ENCODE measurements at regions not wholly inside any gene's neighbourhood (a gene's known extent, or its start where the extent isn't known, plus 50 kb on each side); places are given as distances from the start of the nearest gene placed in this dataset.

DNA sequence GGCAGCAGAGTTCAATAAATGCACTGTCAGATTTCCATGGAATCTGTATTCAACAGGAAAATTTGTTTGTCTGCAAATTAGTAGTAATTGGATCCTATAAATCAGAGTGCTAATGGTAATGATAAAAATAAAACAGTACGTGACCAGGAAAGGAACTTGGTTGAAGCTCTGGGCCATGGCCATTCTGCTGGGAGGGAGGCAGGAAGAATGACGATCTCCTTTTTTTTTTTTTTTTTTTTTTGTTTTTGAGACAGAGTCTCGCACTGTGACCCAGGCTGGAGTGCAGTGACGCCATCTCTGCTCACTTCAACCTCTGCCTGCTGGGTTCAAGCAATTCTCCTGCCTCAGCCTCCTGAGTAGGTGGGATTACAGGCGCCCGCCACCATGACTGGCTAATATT, 94.8 kb upstream of the SEC11C start (continued):
- TF ChIP-seq, protein P1, sequence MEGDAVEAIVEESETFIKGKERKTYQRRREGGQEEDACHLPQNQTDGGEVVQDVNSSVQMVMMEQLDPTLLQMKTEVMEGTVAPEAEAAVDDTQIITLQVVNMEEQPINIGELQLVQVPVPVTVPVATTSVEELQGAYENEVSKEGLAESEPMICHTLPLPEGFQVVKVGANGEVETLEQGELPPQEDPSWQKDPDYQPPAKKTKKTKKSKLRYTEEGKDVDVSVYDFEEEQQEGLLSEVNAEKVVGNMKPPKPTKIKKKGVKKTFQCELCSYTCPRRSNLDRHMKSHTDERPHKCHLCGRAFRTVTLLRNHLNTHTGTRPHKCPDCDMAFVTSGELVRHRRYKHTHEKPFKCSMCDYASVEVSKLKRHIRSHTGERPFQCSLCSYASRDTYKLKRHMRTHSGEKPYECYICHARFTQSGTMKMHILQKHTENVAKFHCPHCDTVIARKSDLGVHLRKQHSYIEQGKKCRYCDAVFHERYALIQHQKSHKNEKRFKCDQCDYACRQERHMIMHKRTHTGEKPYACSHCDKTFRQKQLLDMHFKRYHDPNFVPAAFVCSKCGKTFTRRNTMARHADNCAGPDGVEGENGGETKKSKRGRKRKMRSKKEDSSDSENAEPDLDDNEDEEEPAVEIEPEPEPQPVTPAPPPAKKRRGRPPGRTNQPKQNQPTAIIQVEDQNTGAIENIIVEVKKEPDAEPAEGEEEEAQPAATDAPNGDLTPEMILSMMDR (IDR thresholded peaks at IDR 0.05 in 2 of 3, conservative IDR thresholded peaks at IDR 0.05 in 1 of 3; ENCODE audit: control insufficient read depth in 2 of 3, extremely low read depth in 1 of 3, insufficient read depth in 1 of 3, low read depth in 3 of 3, low read length in 3 of 3) = no peak

DNA sequence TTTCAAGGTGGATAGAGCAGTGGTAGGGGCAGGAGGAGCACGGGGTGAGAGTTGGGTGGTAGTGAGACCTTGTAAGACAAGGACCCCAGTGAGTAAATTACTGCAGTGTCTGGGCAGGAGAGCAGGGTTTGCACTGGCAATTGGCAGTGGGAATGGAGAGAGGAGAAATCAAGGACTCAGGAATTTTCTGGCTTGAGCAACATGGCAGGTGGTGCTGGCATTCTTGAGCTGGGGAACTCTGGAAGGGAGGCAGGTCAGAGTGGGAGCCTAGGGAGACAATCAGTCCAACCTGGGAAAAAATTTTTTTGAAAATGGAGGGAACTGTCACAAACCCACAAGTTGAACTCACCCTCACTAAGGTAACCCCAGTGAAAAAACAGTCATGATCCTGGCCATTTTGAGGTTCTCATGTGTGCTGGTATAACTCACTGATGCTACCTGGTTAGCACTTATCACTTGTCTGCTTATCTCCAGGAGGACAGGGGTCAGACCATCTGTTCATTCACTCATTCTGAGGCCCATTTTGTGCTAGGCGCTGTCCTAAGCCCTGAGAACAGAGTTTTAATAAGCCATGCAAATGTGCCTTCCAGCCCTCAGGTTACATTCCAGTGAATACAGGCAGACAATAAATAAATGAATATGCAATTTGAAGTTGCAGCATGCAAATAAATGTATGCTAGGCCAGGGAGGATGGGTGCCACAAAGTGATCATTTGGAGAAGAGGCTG, 92.2 kb upstream of the SEC11C start:
- RAD21 ChIA-PET (ENCODE audit: unreplicated experiment) = no interaction called here
- H3K9me3 ChIP-seq (replicated peaks; ENCODE audit: control insufficient read depth, insufficient read depth, low read length) = no peaks in the 10 kb centered on the region
- intact Hi-C loops (cut with micrococcal nuclease; ENCODE audit: unreplicated experiment) = no loop called here

More for the DNA sequence above, 92.2 kb upstream of the SEC11C start:
- Histone ChIP-seq H3K36me3 (ENCODE audit: control insufficient read depth in 2 of 2, insufficient read depth in 2 of 2, low read length in 1 of 2) (no peaks in the 10 kb centered on the region), H2AFZ (ENCODE audit: control insufficient read depth, low read depth, low read length) (no peak overlapping the region), H3K9ac (ENCODE audit: control insufficient read depth, insufficient read depth, low read length) (no peak overlapping the region), H3K27me3 (replicated peaks in 1 of 2; ENCODE audit: control insufficient read depth in 2 of 2, insufficient read depth in 2 of 2, low read length in 1 of 2) (peaks cover 0 to under 1% of the 10 kb centered on the region in 2 experiments; a peak in 1 of 4 replicates), H3K27ac (ENCODE audit: control insufficient read depth, insufficient read depth) (no peak overlapping the region), H3K4me1 (ENCODE audit: control insufficient read depth, insufficient read depth, low read length) (no peaks in the 10 kb centered on the region), H4K20me1 (ENCODE audit: control insufficient read depth, insufficient read depth) (no peaks in the 10 kb centered on the region), H3K4me3 (no peak overlapping the region), H3K4me2 (ENCODE audit: control insufficient read depth, insufficient read depth) (no peak overlapping the region), H3K79me2 (ENCODE audit: control insufficient read depth, insufficient read depth, low read length) (no peaks in the 10 kb centered on the region)
- ChIA-PET POLR2A (interaction anchor here (0.6 kb wide), 1 partner anchor 978 kb away, joined by 3 read pairs; no protein-coding TSS in a partner anchor), SMC1A (ENCODE audit: uncharacterized antibody, unreplicated experiment) (no interaction called here), CTCF (interaction anchor here (0.7 to 1.2 kb wide), 2 partner anchors 23 to 810 kb away, joined by 3 read pairs; no protein-coding TSS in a partner anchor)
- BruUV-seq (replicated peaks) = no TSS peak
- ATAC-seq = no peak
- in situ Hi-C loops (cut with MboI) = no loop called here
- no peak for FAIRE-seq
- 47% methylated on average over 2 of the region's 2 CpGs for WGBS (ENCODE audit: insufficient coverage, insufficient replicate concordance, low lambda C conversion rate, missing lambda C conversion rate)
- DNase-seq (ENCODE audit: low read depth, low spot score) = no peak
- TF ChIP-seq EP300 (IDR thresholded peaks at IDR 0.05; ENCODE audit: borderline replicate concordance in 1 of 2, control insufficient read depth in 1 of 2, low read depth in 2 of 2, low read length in 2 of 2) = no peak
- no peak for TF ChIP-seq RFX5 (IDR thresholded peaks at IDR 0.05; ENCODE audit: low read depth, low read length)
- TF ChIP-seq MYB (IDR thresholded peaks at IDR 0.05; ENCODE audit: borderline replicate concordance, low read depth, low read length) = no peak
- TF ChIP-seq SMAD5 (IDR thresholded peaks at IDR 0.05; ENCODE audit: low read depth) = no peak
- no peak for TF ChIP-seq NFXL1 (IDR thresholded peaks at IDR 0.05; ENCODE audit: borderline replicate concordance)
- no peak for TF ChIP-seq ZSCAN29 (IDR thresholded peaks at IDR 0.05)
- TF ChIP-seq, protein P2, sequence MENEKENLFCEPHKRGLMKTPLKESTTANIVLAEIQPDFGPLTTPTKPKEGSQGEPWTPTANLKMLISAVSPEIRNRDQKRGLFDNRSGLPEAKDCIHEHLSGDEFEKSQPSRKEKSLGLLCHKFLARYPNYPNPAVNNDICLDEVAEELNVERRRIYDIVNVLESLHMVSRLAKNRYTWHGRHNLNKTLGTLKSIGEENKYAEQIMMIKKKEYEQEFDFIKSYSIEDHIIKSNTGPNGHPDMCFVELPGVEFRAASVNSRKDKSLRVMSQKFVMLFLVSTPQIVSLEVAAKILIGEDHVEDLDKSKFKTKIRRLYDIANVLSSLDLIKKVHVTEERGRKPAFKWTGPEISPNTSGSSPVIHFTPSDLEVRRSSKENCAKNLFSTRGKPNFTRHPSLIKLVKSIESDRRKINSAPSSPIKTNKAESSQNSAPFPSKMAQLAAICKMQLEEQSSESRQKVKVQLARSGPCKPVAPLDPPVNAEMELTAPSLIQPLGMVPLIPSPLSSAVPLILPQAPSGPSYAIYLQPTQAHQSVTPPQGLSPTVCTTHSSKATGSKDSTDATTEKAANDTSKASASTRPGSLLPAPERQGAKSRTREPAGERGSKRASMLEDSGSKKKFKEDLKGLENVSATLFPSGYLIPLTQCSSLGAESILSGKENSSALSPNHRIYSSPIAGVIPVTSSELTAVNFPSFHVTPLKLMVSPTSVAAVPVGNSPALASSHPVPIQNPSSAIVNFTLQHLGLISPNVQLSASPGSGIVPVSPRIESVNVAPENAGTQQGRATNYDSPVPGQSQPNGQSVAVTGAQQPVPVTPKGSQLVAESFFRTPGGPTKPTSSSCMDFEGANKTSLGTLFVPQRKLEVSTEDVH (IDR thresholded peaks at IDR 0.05; ENCODE audit: low read depth, partially characterized antibody) = no peak
